SK-N-SH (cell line): ENCODE measurements at regions not wholly inside any gene's neighbourhood (a gene's known extent, or its start where the extent isn't known, plus 50 kb on each side); places are given as distances from the start of the nearest gene placed in this dataset.

Experiments
- CTCF ChIA-PET: fragments of 300-600, 350-600 bp; formaldehyde crosslinking; extraction: SDS; loops from one replicate; lab custom pipeline; 2021; lab: Yijun Ruan, JAX
- POLR2A ChIA-PET: fragments of 350-600 bp; sonication (Branson Sonifier 250); formaldehyde crosslinking; extraction: SDS; loops from one replicate; lab custom pipeline; 2020; ENCODE audit warnings: antibody characterized with exemption, inconsistent platforms; lab: Yijun Ruan, JAX
- DNase-seq: peaks from one replicate; pipeline ENCODE4 v3.0.0; 2012
- H2AFZ ChIP-seq: fragments of 200-600 bp; sonication (generic); 2 replicates; pipeline ENCODE4 v1.8.1; 2016; ENCODE audit warnings: antibody characterized with exemption, mild to moderate bottlenecking, low read depth
- H3F3A ChIP-seq: fragments of 200-600 bp; sonication (generic); replicated peaks from 2 replicates; pipeline ENCODE3; 2016; ENCODE audit warnings: antibody characterized with exemption, mild to moderate bottlenecking; ENCODE audit not compliant: insufficient read depth
- H3K27ac ChIP-seq, 2 experiments: fragments of 200-500 bp in 1 of 2; fragments of 200-600 bp in 1 of 2; sonication (Bioruptor generic) in 1 of 2; sonication (generic), shearing (Covaris generic) in 1 of 2; 2 replicates each; pipeline versions ENCODE4 v1.5.1 to v1.6.1; 2014 to 2016; ENCODE audit warnings: low read depth in 2 of 2, inconsistent platforms in 1 of 2, low read length in 1 of 2, mild to moderate bottlenecking in 1 of 2, mixed read lengths in 1 of 2
- H3K27me3 ChIP-seq: fragments of 200-600 bp; sonication (generic), shearing (Covaris generic); 2 replicates; pipeline ENCODE4 v1.6.1; 2016; ENCODE audit warnings: mixed run types; ENCODE audit not compliant: insufficient read depth
- H3K36me3 ChIP-seq, 2 experiments: fragments of 200-500 bp in 1 of 2; fragments of 200-600 bp in 1 of 2; sonication (Bioruptor generic) in 1 of 2; sonication (generic) in 1 of 2; replicated peaks in 1 of 2; 2 replicates each; pipeline versions ENCODE3 to v1.5.1; 2014 to 2016; ENCODE audit warnings: low read length in 1 of 2, mild to moderate bottlenecking in 1 of 2; ENCODE audit not compliant: insufficient read depth in 2 of 2, control insufficient read depth in 1 of 2
- H3K4me1 ChIP-seq, 2 experiments: fragments of 200-500 bp in 1 of 2; fragments of 200-600 bp in 1 of 2; sonication (Bioruptor generic) in 1 of 2; sonication (generic), shearing (Covaris generic) in 1 of 2; 2 replicates each; pipeline versions ENCODE4 v1.5.1 to v1.6.1; 2014 to 2016; ENCODE audit warnings: low read depth in 1 of 2, low read length in 1 of 2, mixed run types in 1 of 2; ENCODE audit not compliant: insufficient read depth in 2 of 2, control insufficient read depth in 1 of 2
- H3K4me2 ChIP-seq: fragments of 200-600 bp; sonication (generic), shearing (Covaris generic); 2 replicates; pipeline ENCODE4 v1.6.1; 2017; ENCODE audit warnings: mixed run types
- H3K4me3 ChIP-seq, 2 experiments: fragments of 200-500 bp in 1 of 2; fragments of 200-600 bp in 1 of 2; sonication (Bioruptor generic) in 1 of 2; sonication (generic), shearing (Covaris generic) in 1 of 2; 2 replicates each; pipeline versions ENCODE4 v1.5.1 to v1.8.1; 2014 to 2016; ENCODE audit warnings: low read depth in 2 of 2, inconsistent platforms in 1 of 2, low read length in 1 of 2, mild to moderate bottlenecking in 1 of 2, mixed read lengths in 1 of 2, moderate library complexity in 1 of 2
- H3K79me2 ChIP-seq: fragments of 200-600 bp; sonication (generic); 2 replicates; pipeline ENCODE4 v1.8.1; 2017; ENCODE audit warnings: mild to moderate bottlenecking; ENCODE audit not compliant: insufficient read depth
- H3K9ac ChIP-seq: fragments of 200-600 bp; sonication (generic); 2 replicates; pipeline ENCODE4 v1.6.1; 2017; ENCODE audit warnings: mixed run types
- H3K9me2 ChIP-seq: fragments of 200-600 bp; sonication (generic); 2 replicates; pipeline ENCODE4 v1.6.1; 2017; ENCODE audit warnings: mixed run types
- H3K9me3 ChIP-seq: fragments of 200-600 bp; sonication (generic); 2 replicates; pipeline ENCODE4 v1.6.1; 2017; ENCODE audit warnings: mixed run types, mild to moderate bottlenecking, moderate library complexity
- H4K20me1 ChIP-seq: fragments of 200-600 bp; sonication (generic); 2 replicates; pipeline ENCODE4 v1.6.1; 2017; ENCODE audit warnings: mild to moderate bottlenecking, mixed run types; ENCODE audit not compliant: insufficient read depth
- EP300 ChIP-seq, 2 experiments: IDR thresholded peaks; 2 replicates each; pipeline versions ENCODE4 v1.4.0 to v1.6.1; 2012; ENCODE audit warnings: borderline replicate concordance in 1 of 2, low read depth in 1 of 2, low read length in 1 of 2
- FOSL2 ChIP-seq: IDR thresholded peaks from 2 replicates; pipeline ENCODE4 v1.4.0; 2012; ENCODE audit warnings: low read depth, mild to moderate bottlenecking, moderate library complexity, borderline replicate concordance
- FOXJ3 ChIP-seq: sonication (generic); formaldehyde crosslinking; IDR thresholded peaks from 2 replicates; pipeline ENCODE4 v1.5.1; 2020; ENCODE audit warnings: mild to moderate bottlenecking, missing genetic modification reagents
- FOXM1 ChIP-seq: IDR thresholded peaks from 2 replicates; pipeline ENCODE4 v1.4.0; 2012; ENCODE audit warnings: low read depth, mild to moderate bottlenecking
- GATA2 ChIP-seq: sonication (generic); formaldehyde crosslinking; IDR thresholded peaks from 2 replicates; pipeline ENCODE4 v1.5.0; 2020; ENCODE audit warnings: mild to moderate bottlenecking, missing genetic modification reagents
- JUND ChIP-seq: IDR thresholded peaks from 2 replicates; pipeline ENCODE4 v1.4.0; 2012
- NRF1 ChIP-seq: IDR thresholded peaks from 2 replicates; pipeline ENCODE4 v1.6.1; 2012; ENCODE audit warnings: low read depth, mild to moderate bottlenecking, low read length
- RFX5 ChIP-seq: IDR thresholded peaks from 2 replicates; pipeline ENCODE4 v1.6.1; 2012; ENCODE audit warnings: mild to moderate bottlenecking, improper control_type of control experiment, low read length
- SIN3A ChIP-seq: IDR thresholded peaks from 2 replicates; pipeline ENCODE4 v1.6.1; 2012; ENCODE audit warnings: low read depth, mild to moderate bottlenecking, low read length, moderate library complexity, borderline replicate concordance
- TAF1 ChIP-seq: IDR thresholded peaks from 2 replicates; pipeline ENCODE4 v1.6.1; 2012; ENCODE audit warnings: low read depth, mild to moderate bottlenecking, low read length, moderate library complexity, borderline replicate concordance
- TEAD4 ChIP-seq: IDR thresholded peaks from 2 replicates; pipeline ENCODE4 v1.4.0; 2012; ENCODE audit warnings: mild to moderate bottlenecking, borderline replicate concordance; ENCODE audit not compliant: insufficient read depth
- YY1 ChIP-seq: IDR thresholded peaks from 2 replicates; pipeline ENCODE4 v1.4.0; 2012; ENCODE audit warnings: low read depth, mild to moderate bottlenecking
- WGBS: methylation state at CpG from one replicate; pipeline ENCODE4 v1.1.6; 2017; ENCODE audit warnings: low lambda C conversion rate; 5-methylcytosine and 5-hydroxymethylcytosine counted together
- TF ChIP-seq, protein P1 (sequence below): fragments of 150-350 bp; IDR thresholded peaks from 2 replicates; pipeline ENCODE4 v1.6.1; 2017; ENCODE audit warnings: antibody characterized with exemption, low read length, low read depth, borderline replicate concordance
- TF ChIP-seq, protein P2 (sequence below): IDR thresholded peaks from 2 replicates; pipeline ENCODE4 v1.4.0; 2012; ENCODE audit warnings: low read depth, borderline replicate concordance
- TF ChIP-seq, protein P3 (sequence below): IDR thresholded peaks from 2 replicates; pipeline ENCODE4; 2012
- TF ChIP-seq, protein P4 (sequence below): IDR thresholded peaks from 2 replicates; pipeline ENCODE4 v1.4.0; 2012; ENCODE audit warnings: low read depth, borderline replicate concordance
- TF ChIP-seq, protein P5 (sequence below): IDR thresholded peaks from 2 replicates; pipeline ENCODE4 v1.6.1; 2012; ENCODE audit warnings: mild to moderate bottlenecking, low read depth, low read length, moderate library complexity
- TF ChIP-seq, protein P6 (sequence below): fragments of 150-350 bp; IDR thresholded peaks from 2 replicates; pipeline ENCODE4 v1.6.1; 2016; ENCODE audit warnings: mild to moderate bottlenecking, low read depth, low read length
- TF ChIP-seq, protein P7 (sequence below): fragments of 200-600 bp; sonication (generic); IDR thresholded peaks from 2 replicates; pipeline ENCODE4 v1.6.1; 2017; ENCODE audit warnings: antibody characterized with exemption, mild to moderate bottlenecking, moderate library complexity

DNA sequence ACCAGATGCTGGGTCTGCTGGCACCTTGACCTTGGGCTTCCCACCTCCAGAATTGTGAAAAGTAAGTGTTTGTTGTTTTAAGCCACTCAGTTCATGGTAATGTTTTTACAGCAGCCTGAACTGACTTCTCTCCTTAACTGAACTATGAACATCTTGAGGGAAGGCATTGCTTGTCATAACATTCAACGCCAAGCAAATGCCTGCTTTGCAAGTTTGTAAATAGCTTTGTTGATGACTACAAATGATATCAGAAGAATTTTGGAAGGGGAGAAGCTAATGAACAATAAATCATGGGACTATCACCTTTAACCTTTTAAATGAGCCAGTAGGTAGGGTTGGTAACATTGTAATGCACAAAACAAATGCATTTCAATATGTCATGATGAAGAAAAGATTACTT lies 402.4 kb upstream of the ADARB2 start:
- H3F3A ChIP-seq, result no peaks in the 10 kb centered on the region
- no peak overlapping the region for H3K27ac ChIP-seq
- H2AFZ ChIP-seq, result no peak overlapping the region
- H3K9me2 ChIP-seq, result no peaks in the 10 kb centered on the region
- DNase-seq, result no peak
- POLR2A ChIA-PET, result no interaction called here
- no peak overlapping the region for H3K9ac ChIP-seq
- H3K9me3 ChIP-seq, result no peaks in the 10 kb centered on the region; the same call in 1 of the 2 replicates
- CTCF ChIA-PET, result no interaction called here
- 57% methylated on average over 1 of the region's 1 CpG for whole genome bisulfite sequencing
- no peaks in the 10 kb centered on the region for H4K20me1 ChIP-seq
- no peak overlapping the region for H3K4me2 ChIP-seq
- H3K4me3 ChIP-seq, result no peak overlapping the region
- TF ChIP-seq EP300 (IDR thresholded peaks at IDR 0.05; ENCODE audit: borderline replicate concordance in 1 of 2, low read depth in 1 of 2, low read length in 1 of 2) (no peak), NRF1 (no peak), YY1 (no peak), FOXJ3 (CRISPR knock-in tag) (no peak), JUND (no peak), TEAD4 (no peak), SIN3A (no peak), GATA2 (no peak), FOXM1 (no peak), FOSL2 (no peak), RFX5 (no peak), TAF1 (no peak)
- TF ChIP-seq, protein P1, sequence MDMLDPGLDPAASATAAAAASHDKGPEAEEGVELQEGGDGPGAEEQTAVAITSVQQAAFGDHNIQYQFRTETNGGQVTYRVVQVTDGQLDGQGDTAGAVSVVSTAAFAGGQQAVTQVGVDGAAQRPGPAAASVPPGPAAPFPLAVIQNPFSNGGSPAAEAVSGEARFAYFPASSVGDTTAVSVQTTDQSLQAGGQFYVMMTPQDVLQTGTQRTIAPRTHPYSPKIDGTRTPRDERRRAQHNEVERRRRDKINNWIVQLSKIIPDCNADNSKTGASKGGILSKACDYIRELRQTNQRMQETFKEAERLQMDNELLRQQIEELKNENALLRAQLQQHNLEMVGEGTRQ, result no peak
- TF ChIP-seq, protein P2, sequence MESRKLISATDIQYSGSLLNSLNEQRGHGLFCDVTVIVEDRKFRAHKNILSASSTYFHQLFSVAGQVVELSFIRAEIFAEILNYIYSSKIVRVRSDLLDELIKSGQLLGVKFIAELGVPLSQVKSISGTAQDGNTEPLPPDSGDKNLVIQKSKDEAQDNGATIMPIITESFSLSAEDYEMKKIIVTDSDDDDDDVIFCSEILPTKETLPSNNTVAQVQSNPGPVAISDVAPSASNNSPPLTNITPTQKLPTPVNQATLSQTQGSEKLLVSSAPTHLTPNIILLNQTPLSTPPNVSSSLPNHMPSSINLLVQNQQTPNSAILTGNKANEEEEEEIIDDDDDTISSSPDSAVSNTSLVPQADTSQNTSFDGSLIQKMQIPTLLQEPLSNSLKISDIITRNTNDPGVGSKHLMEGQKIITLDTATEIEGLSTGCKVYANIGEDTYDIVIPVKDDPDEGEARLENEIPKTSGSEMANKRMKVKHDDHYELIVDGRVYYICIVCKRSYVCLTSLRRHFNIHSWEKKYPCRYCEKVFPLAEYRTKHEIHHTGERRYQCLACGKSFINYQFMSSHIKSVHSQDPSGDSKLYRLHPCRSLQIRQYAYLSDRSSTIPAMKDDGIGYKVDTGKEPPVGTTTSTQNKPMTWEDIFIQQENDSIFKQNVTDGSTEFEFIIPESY, result no peak
- TF ChIP-seq, protein P3, sequence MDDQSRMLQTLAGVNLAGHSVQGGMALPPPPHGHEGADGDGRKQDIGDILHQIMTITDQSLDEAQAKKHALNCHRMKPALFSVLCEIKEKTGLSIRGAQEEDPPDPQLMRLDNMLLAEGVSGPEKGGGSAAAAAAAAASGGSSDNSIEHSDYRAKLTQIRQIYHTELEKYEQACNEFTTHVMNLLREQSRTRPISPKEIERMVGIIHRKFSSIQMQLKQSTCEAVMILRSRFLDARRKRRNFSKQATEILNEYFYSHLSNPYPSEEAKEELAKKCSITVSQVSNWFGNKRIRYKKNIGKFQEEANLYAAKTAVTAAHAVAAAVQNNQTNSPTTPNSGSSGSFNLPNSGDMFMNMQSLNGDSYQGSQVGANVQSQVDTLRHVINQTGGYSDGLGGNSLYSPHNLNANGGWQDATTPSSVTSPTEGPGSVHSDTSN, result no peak
- TF ChIP-seq, protein P4, sequence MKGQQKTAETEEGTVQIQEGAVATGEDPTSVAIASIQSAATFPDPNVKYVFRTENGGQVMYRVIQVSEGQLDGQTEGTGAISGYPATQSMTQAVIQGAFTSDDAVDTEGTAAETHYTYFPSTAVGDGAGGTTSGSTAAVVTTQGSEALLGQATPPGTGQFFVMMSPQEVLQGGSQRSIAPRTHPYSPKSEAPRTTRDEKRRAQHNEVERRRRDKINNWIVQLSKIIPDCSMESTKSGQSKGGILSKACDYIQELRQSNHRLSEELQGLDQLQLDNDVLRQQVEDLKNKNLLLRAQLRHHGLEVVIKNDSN, result no peak
- TF ChIP-seq, protein P5, sequence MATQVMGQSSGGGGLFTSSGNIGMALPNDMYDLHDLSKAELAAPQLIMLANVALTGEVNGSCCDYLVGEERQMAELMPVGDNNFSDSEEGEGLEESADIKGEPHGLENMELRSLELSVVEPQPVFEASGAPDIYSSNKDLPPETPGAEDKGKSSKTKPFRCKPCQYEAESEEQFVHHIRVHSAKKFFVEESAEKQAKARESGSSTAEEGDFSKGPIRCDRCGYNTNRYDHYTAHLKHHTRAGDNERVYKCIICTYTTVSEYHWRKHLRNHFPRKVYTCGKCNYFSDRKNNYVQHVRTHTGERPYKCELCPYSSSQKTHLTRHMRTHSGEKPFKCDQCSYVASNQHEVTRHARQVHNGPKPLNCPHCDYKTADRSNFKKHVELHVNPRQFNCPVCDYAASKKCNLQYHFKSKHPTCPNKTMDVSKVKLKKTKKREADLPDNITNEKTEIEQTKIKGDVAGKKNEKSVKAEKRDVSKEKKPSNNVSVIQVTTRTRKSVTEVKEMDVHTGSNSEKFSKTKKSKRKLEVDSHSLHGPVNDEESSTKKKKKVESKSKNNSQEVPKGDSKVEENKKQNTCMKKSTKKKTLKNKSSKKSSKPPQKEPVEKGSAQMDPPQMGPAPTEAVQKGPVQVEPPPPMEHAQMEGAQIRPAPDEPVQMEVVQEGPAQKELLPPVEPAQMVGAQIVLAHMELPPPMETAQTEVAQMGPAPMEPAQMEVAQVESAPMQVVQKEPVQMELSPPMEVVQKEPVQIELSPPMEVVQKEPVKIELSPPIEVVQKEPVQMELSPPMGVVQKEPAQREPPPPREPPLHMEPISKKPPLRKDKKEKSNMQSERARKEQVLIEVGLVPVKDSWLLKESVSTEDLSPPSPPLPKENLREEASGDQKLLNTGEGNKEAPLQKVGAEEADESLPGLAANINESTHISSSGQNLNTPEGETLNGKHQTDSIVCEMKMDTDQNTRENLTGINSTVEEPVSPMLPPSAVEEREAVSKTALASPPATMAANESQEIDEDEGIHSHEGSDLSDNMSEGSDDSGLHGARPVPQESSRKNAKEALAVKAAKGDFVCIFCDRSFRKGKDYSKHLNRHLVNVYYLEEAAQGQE, result no peak
- TF ChIP-seq, protein P6, sequence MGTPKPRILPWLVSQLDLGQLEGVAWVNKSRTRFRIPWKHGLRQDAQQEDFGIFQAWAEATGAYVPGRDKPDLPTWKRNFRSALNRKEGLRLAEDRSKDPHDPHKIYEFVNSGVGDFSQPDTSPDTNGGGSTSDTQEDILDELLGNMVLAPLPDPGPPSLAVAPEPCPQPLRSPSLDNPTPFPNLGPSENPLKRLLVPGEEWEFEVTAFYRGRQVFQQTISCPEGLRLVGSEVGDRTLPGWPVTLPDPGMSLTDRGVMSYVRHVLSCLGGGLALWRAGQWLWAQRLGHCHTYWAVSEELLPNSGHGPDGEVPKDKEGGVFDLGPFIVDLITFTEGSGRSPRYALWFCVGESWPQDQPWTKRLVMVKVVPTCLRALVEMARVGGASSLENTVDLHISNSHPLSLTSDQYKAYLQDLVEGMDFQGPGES, result no peak
- TF ChIP-seq, protein P7, sequence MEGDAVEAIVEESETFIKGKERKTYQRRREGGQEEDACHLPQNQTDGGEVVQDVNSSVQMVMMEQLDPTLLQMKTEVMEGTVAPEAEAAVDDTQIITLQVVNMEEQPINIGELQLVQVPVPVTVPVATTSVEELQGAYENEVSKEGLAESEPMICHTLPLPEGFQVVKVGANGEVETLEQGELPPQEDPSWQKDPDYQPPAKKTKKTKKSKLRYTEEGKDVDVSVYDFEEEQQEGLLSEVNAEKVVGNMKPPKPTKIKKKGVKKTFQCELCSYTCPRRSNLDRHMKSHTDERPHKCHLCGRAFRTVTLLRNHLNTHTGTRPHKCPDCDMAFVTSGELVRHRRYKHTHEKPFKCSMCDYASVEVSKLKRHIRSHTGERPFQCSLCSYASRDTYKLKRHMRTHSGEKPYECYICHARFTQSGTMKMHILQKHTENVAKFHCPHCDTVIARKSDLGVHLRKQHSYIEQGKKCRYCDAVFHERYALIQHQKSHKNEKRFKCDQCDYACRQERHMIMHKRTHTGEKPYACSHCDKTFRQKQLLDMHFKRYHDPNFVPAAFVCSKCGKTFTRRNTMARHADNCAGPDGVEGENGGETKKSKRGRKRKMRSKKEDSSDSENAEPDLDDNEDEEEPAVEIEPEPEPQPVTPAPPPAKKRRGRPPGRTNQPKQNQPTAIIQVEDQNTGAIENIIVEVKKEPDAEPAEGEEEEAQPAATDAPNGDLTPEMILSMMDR, result no peak
- H3K36me3 ChIP-seq, result no peaks in the 10 kb centered on the region
- H3K27me3 ChIP-seq, result no peaks in the 10 kb centered on the region
- no peaks in the 10 kb centered on the region for H3K4me1 ChIP-seq
- H3K79me2 ChIP-seq, result no peaks in the 10 kb centered on the region
